ENCODE measurements at regions not wholly inside any gene's neighbourhood (a gene's known extent, or its start where the extent isn't known, plus 50 kb on each side); places are given as distances from the start of the nearest gene placed in this dataset.

DNA sequence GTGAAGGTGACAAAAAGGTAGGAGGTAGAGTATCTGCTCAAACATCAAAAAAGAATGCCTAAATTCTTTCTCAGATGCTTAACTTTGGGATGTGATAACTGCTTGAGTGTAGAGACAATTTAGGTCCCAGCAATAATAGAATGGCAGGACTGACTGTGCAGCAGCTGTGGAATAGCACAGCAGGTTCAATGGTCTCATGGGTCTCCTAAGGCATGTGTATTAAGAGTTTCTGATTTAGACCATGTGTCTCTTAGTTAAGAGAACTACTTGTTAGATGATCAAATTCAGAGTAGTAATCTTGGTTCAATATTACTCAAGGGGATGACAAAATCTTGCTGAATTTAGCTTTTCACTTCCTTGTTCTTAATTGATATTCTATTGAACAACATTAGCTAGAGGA, 72.0 kb downstream of the ALX1 start:
- no peak overlapping the region for H3K4me3 Mint-ChIP-seq
- DNase-seq (no peak), ATAC-seq (no peak)
- no peak for TF ChIP-seq CTCF (IDR thresholded peaks at IDR 0.05)
- H3K36me3 ChIP-seq (ENCODE audit: control insufficient read depth, insufficient read depth, low read length) = no peaks in the 10 kb centered on the region
- H3K9me3 Mint-ChIP-seq = peaks cover 0 to 3% of the 10 kb centered on the region in 2 donors
- no peaks in the 10 kb centered on the region for H3K36me3 Mint-ChIP-seq
- intact Hi-C loops (cut with micrococcal nuclease) = no loop called here
- H3K4me3 ChIP-seq (ENCODE audit: low read length) = no peak overlapping the region
- H3K27me3 ChIP-seq (ENCODE audit: control insufficient read depth, insufficient read depth, low read length) = no peaks in the 10 kb centered on the region
- H3K4me1 ChIP-seq (ENCODE audit: control insufficient read depth, insufficient read depth, low read length) = no peaks in the 10 kb centered on the region
- no peak overlapping the region for H3K27ac Mint-ChIP-seq
- no peaks in the 10 kb centered on the region for H3K27me3 Mint-ChIP-seq (ENCODE audit: low read depth in 2 of 2)
- no peaks in the 10 kb centered on the region for H3K9me3 ChIP-seq (ENCODE audit: control insufficient read depth, insufficient read depth, low read length)
- H3K27ac ChIP-seq (ENCODE audit: low read length) = no peak overlapping the region
- H3K4me1 Mint-ChIP-seq = no peaks in the 10 kb centered on the region

DNA sequence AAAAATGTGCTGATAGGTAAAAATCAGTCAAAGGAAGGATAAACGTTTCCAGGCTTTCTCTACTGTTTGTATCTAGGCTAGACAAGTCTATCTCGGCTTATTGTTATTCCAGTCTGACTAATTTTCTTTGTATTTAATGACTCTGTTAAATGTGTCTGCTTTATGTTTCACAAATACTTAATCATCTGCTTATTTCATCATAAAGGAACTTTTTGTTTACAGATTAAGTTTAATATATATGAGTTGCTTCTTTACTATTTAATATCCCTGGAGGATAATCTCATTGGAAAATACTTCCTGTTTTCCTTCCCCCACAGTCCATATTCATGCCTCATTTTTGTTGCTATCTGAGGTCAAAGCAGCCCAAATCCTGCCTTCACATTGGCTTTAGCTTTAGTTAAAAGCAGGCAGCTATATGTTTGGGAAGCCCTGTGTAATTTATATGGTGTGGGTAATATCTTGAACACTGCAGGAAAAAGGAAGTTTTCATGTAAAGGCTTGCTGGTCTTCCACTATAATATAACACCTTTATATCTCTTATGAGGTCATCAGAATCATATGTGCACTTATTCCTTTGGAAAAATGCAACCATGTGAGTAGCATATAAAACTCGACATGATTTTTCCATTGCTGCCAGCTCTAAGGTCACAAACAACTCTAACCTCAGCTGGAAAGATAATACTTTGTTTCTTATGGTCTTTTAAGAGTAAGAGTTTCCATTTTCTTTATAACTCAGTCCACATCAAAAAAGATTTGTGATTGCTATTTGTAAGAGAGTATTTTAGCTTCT, 76.8 kb downstream of the ALX1 start:
- Mint-ChIP-seq H3K36me3 (no peaks in the 10 kb centered on the region), H3K27ac (no peak overlapping the region), H3K4me3 (no peak overlapping the region), H3K27me3 (ENCODE audit: low read depth in 2 of 2) (no peaks in the 10 kb centered on the region), H3K4me1 (no peaks in the 10 kb centered on the region), H3K9me3 (peaks cover 2 to 6% of the 10 kb centered on the region in 2 donors)
- intact Hi-C loops (cut with micrococcal nuclease) = no loop called here
- H3K4me1 ChIP-seq (ENCODE audit: control insufficient read depth, insufficient read depth, low read length) = no peaks in the 10 kb centered on the region
- no peak overlapping the region for H3K4me3 ChIP-seq (ENCODE audit: low read length)
- 50% methylated on average over 2 of the region's 3 CpGs for WGBS (ENCODE audit: insufficient coverage)
- ATAC-seq (no peak), DNase-seq (no peak)
- H3K27ac ChIP-seq (ENCODE audit: low read length) = no peak overlapping the region
- no peaks in the 10 kb centered on the region for H3K9me3 ChIP-seq (ENCODE audit: control insufficient read depth, insufficient read depth, low read length)
- no peaks in the 10 kb centered on the region for H3K36me3 ChIP-seq (ENCODE audit: control insufficient read depth, insufficient read depth, low read length)
- TF ChIP-seq CTCF (IDR thresholded peaks at IDR 0.05) = no peak
- no peaks in the 10 kb centered on the region for H3K27me3 ChIP-seq (ENCODE audit: control insufficient read depth, insufficient read depth, low read length)

- WGBS (ENCODE audit: insufficient coverage) = no CpG with 5 or more reads among the region's 1 CpG
Observed at GRCh38 chr12:85357609-85358008, 77.6 kb downstream of the ALX1 start.

More at GRCh38 chr12:85357609-85358008, 77.6 kb downstream of the ALX1 start:
- no peak for TF ChIP-seq CTCF (IDR thresholded peaks at IDR 0.05)
- Mint-ChIP-seq H3K4me1 (no peaks in the 10 kb centered on the region), H3K27ac (no peak overlapping the region), H3K4me3 (no peak overlapping the region), H3K9me3 (peaks cover 3 to 6% of the 10 kb centered on the region in 2 donors), H3K36me3 (no peaks in the 10 kb centered on the region), H3K27me3 (ENCODE audit: low read depth in 2 of 2) (no peaks in the 10 kb centered on the region)
- intact Hi-C loops (cut with micrococcal nuclease) = no loop called here
- Histone ChIP-seq H3K36me3 (ENCODE audit: control insufficient read depth, insufficient read depth, low read length) (no peaks in the 10 kb centered on the region), H3K9me3 (ENCODE audit: control insufficient read depth, insufficient read depth, low read length) (no peaks in the 10 kb centered on the region), H3K4me3 (ENCODE audit: low read length) (no peak overlapping the region), H3K27me3 (ENCODE audit: control insufficient read depth, insufficient read depth, low read length) (no peaks in the 10 kb centered on the region), H3K4me1 (ENCODE audit: control insufficient read depth, insufficient read depth, low read length) (no peaks in the 10 kb centered on the region), H3K27ac (ENCODE audit: low read length) (no peak overlapping the region)
- ATAC-seq = no peak
- no peak for DNase-seq
